ENCODE measurements at regions not wholly inside any gene's neighbourhood (a gene's known extent, or its start where the extent isn't known, plus 50 kb on each side); places are given as distances from the start of the nearest gene placed in this dataset.
"Not testable (repeated sequence)": the region's sequence is repeated elsewhere in the genome, so short reads cannot be mapped to it uniquely, and the experiment has no call there.

DNA sequence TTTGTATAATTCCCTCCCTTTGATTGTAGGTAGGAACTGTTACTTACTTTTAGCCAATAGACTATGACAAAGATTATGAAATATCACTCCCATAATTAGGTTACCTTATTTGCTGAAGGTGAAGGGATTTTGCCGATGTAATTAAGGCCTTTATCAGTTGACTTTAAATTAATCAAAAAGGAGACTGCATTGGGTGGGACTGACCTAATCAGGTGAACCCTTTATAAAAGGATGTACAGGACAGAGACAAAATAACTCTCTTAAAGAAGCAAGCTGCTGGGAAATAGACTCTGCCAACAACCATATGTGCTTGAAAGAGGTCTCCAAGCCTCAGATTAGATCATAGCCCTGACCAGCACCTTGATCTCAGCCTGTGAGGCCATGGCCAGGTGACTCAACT, 167.6 kb downstream of the SOX3 start:
- DNase-seq (ENCODE audit: low read depth in 3 of 3), result no peak

DNA sequence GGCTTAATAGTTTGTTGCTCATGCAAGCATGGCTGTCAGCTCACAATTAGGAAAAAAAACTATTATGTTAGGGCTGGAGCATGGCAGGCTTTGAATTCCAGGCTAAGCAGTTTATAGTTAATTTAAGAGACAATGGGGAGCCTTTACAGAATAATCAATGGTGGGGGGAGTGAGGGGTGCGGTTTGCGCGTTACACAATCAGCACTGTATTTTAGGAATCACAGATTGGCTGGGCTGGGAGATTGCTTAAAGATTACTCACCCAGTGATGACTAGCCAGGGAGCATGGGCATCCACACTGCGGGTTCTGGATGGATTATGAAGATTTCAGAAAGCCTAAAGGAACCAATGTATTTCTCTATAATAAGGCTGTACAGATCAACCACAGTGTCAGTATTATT, 186.6 kb downstream of the SOX3 start:
- no peak for DNase-seq (ENCODE audit: low read depth in 3 of 3)

DNA sequence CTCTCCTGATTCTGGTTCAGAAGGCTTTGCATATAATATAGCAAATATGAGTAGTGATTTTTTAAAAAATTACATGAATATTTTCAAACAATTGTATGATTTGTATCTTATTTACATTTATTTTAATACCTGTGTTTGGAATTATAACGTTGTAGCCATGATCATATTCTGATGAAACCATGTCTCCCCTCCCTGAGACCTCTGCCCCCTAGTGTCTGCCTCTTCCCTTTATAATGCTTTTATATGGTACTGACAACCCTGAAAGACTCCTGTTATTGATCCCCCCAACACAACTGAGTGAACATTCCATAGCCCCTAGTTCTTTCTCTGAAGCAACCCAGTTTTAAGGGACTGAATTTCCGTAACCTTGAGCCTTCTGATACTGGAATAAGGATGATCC, 187.4 kb downstream of the SOX3 start:
- DNase-seq (ENCODE audit: low read depth in 3 of 3), result no peak

DNA sequence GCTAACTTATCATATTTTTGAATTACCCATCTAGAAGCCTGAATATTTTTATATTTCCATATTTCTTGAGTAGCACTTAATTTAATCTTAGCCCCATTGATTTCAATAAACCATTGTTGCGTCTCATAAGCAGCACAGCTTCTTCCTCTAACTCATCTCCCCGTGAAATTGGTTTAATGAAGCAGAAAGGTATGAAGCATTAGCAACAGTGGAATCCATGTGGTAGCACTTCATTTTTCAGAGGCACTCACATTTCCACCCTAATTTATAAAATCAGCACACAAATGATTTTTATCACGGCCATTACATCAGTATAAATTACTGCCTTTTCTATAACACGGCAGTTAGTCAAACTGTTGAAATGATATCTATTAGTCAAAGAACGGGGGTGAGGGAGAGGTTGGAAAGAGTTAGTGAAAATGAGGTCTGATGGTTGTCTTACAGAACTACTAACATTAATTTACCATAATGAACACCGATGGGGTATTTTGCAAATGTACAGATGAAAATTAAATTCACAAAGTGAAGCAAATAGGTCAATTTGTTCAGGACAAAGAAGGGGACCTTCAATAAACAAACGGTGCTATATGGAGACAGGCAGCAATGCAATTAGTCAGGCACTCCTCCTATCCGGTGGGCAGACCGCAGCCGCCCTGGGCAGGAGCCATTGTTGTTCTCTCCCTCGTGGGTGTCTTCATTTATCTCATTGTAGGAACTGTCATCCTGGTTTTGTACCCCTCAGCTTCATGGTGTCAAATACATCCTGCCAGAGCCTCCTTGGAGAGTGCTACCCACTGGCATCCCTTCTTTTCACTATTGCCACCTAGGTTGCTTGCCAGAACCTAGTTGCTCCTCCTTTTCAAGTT, 205.7 kb downstream of the SOX3 start:
- DNase-seq (ENCODE audit: low read depth in 3 of 3), result no peak

DNA sequence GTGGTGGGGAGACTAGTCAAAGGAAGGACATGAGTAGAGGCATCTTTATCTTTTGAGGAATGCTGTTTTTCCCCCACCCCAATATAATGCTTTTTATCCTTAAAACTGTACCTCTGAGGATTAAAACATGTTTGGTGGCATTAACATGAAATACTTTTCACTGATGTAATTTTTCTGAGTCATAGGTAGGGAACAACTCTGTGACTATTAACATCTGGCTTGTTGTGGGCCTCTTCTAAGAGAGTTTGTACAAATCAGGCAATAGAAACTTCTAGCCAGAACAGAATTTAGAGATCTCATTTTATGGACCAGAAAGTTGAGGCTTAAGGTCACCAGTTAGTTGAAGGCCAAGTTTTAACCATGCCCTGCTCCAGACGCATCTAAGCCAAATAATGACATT, 207.6 kb downstream of the SOX3 start:
- DNase-seq (ENCODE audit: low read depth in 3 of 3), result no peak

GRCh38 chrX:140292961-140293360, 211.9 kb downstream of the SOX3 start:
- DNase-seq (ENCODE audit: low read depth in 3 of 3), result no peak

- no peak for DNase-seq (ENCODE audit: low read depth in 3 of 3)
Observed at GRCh38 chrX:140292188-140292587, 212.7 kb downstream of the SOX3 start.

DNA sequence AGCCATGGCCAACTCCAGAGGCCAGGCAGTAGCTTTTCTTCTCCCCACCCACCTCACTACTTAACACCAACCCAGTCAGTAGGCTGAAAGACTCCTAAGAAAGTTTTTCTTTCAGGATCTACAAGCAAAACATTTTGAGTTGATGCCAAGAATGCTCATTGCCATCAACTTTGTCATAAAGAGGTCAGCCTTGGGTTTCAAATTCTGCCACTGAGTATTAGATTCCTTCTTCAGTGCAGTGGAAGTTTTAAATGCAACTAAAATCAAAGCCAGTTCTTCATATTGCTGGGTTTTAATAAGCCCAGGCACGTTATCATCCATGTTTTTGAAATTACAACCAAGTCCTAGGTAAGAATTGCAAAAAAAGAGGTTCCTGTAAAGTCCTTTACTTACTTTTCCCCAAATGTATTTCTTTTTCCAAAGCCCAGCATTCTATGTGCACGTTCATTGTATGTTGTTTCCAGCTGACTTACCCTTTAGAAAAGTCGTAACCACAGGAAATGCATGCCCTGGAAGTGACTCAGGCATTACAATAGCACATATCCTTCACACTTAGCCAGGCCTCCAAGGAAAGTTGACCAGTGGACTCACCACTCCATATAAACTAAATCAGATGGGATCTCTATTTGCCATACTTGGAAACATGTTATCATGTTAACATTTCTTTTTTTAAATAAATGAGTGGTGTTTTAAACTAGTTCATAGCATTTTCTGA, 229.9 kb downstream of the SOX3 start:
- no peak for DNase-seq (ENCODE audit: low read depth in 3 of 3)

GRCh38 chrX:140273921-140274320, 230.9 kb downstream of the SOX3 start:
- DNase-seq (ENCODE audit: low read depth in 3 of 3), result no peak

- no peak for DNase-seq (ENCODE audit: low read depth in 3 of 3)
Observed at GRCh38 chrX:140250391-140250790, 254.5 kb downstream of the SOX3 start.

DNA sequence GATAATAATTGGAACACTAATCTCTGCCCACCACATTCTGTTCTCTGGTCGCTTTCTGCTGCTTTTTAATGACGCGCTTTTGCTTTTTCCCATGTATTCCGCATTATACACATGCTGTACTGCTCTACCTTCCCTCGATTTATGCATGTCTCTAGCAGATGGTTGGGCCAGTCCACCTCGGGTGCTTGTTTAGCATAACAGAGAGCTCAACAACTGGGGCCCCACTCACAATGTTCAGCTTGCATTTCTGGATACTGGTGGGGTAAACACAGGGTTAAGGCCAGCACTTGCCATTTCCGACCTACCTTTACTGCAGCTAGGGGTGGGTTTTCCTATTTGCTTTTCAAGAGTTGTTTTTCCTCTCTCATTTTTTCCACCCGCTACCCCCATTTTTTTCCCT, 255.8 kb downstream of the SOX3 start:
- no peak for DNase-seq (ENCODE audit: low read depth in 3 of 3)

DNA sequence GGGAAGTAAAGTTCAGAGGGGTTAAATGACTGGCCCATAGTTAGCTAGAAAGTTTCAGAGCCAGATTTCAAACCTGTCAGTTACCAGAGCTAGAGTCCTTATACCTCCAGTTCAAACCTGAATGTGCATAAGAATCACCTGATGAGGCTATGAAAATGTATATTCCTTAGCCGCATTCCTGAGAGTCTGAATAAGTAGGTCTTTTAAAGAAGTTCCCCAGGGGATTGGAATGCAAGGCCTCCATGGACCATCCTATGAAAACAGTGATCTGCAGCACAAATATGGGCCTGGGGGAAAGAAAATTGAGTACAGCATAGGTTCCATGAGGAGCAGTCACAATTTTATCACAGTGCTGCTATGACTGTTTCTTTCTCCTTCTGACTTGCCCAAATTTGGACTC, 263.9 kb upstream of the CXorf66 start:
- DNase-seq (ENCODE audit: low read depth in 3 of 3), result no peak

DNA sequence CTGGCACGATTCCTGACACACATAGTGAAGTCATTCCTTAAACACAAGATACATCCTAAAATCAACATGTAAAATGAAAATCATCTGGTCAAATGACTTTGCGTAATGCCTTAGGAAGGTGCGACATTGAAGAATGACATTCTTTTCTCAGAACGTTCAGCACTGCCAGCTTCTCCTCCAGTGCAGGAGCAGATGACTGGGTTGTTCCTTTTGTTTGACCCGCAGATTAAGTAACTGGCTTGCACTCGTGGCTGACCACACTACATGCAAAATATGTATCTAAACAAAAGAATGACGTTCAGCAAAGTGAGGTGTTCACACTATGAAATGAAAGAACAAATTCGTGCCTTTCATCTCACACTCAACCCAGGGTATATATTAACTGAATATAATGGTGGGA, 260.7 kb upstream of the CXorf66 start:
- not testable (repeated sequence) for DNase-seq (ENCODE audit: low read depth in 3 of 3)

DNA sequence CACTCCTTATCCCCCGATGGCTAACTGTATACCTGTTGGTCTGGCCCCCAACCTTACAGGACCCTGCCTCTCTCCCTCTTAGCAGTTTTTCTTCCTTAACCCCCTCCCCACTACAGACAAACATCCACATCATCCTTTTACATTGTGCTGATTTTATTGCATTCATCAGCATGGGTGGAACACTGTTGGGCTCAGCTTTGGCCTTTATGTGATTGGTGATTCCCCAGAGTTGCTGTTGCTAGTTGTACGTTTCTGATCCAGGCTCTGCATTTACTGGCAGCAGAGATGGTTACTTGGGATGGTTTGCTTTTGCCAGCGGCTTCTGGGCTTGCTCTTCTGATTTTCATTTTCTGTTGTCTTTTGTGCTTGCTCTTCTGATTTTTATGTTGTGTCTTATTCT, 250.6 kb upstream of the CXorf66 start:
- not testable (repeated sequence) for DNase-seq (ENCODE audit: low read depth in 3 of 3)

DNA sequence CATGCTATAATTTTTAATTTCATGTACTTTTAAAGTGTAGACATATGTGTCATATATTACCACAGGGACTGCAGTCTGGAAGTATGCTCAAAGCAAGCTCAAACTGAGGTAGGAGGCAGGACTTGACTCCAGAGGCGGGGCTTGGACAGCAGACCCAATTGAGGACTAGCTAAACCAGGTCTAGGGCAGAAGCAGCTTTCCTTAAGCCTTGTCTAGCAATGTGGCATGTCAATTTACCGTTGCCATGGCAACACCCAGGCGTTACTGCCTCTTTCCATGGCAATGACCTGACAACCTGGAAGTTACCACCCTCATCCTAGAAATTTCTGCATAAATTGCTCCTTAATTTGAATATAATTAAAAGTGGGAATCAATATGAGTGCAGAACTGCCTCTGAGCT, 249.2 kb upstream of the CXorf66 start:
- not testable (repeated sequence) for DNase-seq (ENCODE audit: low read depth in 3 of 3)

- DNase-seq (ENCODE audit: low read depth in 3 of 3), result no peak
Observed at GRCh38 chrX:140206657-140207056, 241.3 kb upstream of the CXorf66 start.

DNA sequence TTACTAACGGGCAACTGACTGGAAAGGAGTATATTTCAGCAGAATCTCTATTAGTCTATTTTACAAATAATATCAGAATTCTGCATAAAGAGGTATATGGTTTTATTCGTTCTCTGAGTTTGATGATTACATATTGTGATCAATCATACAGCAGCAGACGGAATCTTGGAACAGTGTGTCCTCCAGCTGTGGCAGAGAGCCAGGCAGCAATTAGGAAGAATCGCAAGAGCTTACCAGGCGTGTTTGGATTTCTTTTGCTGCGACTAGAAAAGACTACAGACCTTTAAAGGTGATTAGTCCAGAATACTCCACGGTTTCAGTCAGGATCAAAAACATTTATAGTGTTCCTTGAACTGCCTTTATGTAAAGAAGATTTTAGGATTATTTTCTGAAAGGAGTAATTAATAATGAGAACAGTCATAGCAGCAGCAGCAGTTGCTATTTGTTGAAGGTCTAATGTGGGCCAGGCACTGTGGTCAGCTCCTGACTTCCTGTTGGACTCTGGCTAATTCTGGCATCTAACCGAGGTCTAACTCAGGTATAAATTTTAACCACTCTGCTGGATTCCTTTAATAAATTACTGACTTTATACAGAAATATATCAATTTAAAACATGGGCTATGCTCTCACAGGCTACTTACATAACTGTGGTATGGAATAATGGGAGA, 225.3 kb upstream of the CXorf66 start:
- no peak for DNase-seq (ENCODE audit: low read depth in 3 of 3)

- DNase-seq (ENCODE audit: low read depth in 3 of 3), result no peak
Observed at GRCh38 chrX:140180585-140180984, 215.3 kb upstream of the CXorf66 start.

DNA sequence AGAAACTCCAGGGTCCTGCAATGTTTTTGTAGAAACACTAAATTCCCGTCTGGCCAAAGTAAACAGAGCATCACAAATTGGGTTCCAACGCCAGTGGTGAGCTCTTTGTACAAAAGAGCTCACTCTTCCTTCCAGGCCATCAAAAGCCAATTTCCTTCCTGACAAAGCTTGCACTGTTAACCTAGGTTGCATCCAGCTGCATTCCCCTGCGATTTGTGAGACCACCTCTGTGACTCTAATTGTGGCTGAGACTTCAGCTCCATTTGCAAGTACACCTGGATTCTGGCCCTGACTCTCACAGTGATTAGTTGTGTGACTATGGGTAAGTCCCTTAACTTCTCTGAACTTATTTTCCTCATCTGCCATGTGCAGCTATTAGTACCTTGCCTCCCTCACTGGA, 212.5 kb upstream of the CXorf66 start:
- DNase-seq (ENCODE audit: low read depth in 3 of 3), result no peak

DNA sequence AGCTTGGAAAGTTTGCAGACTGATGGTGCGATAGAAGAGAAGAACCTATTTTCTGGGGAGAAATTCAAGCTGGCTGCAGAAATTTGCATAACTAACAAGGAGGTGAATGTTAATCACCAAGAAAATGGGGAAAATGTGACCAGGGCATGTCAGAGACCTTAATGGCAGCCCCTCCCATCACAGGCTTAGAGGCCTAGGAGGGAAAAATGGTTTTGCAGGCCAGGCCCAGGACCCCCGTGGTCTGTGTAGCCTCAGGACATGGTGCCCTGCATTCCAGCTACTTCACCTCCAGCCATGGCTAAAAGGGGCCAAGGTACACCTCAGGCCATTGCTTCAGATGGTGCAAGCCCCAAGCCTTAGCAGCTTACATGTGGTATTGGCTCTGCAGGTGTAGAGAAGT, 207.1 kb upstream of the CXorf66 start:
- no peak for DNase-seq (ENCODE audit: low read depth in 3 of 3)

DNA sequence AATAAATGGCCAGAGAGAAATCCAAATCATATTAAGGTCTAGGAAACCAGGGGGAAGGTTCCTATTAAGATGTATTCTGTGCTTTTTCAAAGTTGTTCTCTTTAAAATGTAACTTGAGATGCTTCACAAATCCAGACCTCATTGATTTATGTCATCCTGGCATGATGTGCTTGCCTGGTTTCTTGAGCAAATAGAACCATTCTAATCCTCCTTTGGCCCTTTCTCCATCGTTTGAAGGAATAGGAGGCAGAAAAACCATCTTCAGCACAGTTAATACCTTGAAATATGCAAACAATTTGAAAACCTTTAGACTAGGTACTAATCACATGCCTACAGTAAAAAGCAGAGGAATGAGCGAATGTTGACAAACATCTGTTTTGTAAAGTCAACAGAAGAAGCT, 202.2 kb upstream of the CXorf66 start:
- DNase-seq (ENCODE audit: low read depth in 3 of 3), result no peak

GRCh38 chrX:140165849-140166248, 200.5 kb upstream of the CXorf66 start:
- DNase-seq (ENCODE audit: low read depth in 3 of 3), result no peak

GRCh38 chrX:140164391-140164790, 199.1 kb upstream of the CXorf66 start:
- no peak for DNase-seq (ENCODE audit: low read depth in 3 of 3)

Data from stimulated activated CD4-positive, alpha-beta T cell treated with anti-CD3 and anti-CD28 coated beads, TNF-alpha, amount 100 ng/mL, for 48 hours (primary cell).